Small intestine (tissue), 7 donors: ENCODE measurements at regions not wholly inside any gene's neighbourhood (a gene's known extent, or its start where the extent isn't known, plus 50 kb on each side); places are given as distances from the start of the nearest gene placed in this dataset.

ENCODE experiments used
- DNase-seq, 2 donors: peaks; one replicate each; pipeline versions ENCODE4 v3.0.0 to v3.0.0-alpha.2; 2013
- FAIRE-seq: peaks from 2 replicates; lab custom pipeline; 2012; peaks lifted over from hg19 to GRCh38; lab: Jason Lieb, UNC
- H3K27ac ChIP-seq, 3 donors: one replicate each; pipeline ENCODE4 v1.5.1; 2013; ENCODE audit warnings: low read length in 2 of 3, mild to moderate bottlenecking in 2 of 3, control low read depth in 1 of 3, inconsistent platforms in 1 of 3, low read depth in 1 of 3, moderate library complexity in 1 of 3
- H3K27me3 ChIP-seq, 3 donors: one replicate each; pipeline ENCODE4 v1.6.1; 2013; ENCODE audit warnings: low read length in 3 of 3, inconsistent platforms in 1 of 3; ENCODE audit not compliant: control insufficient read depth in 3 of 3, insufficient read depth in 3 of 3
- H3K36me3 ChIP-seq, 3 donors: one replicate each; pipeline ENCODE4 v1.6.1; 2013; ENCODE audit warnings: low read length in 3 of 3, inconsistent platforms in 1 of 3, low read depth in 1 of 3, mild to moderate bottlenecking in 1 of 3, moderate library complexity in 1 of 3; ENCODE audit not compliant: control insufficient read depth in 3 of 3, insufficient read depth in 2 of 3
- H3K4me1 ChIP-seq, 3 donors: one replicate each; pipeline ENCODE4 v1.6.1; 2013; ENCODE audit warnings: low read length in 2 of 3, inconsistent platforms in 1 of 3, low read depth in 1 of 3, mild to moderate bottlenecking in 1 of 3, moderate library complexity in 1 of 3; ENCODE audit not compliant: control insufficient read depth in 3 of 3, insufficient read depth in 2 of 3
- H3K4me3 ChIP-seq, 3 donors: one replicate each; pipeline ENCODE4 v1.5.1; 2013; ENCODE audit warnings: low read length in 3 of 3, control low read depth in 1 of 3, inconsistent platforms in 1 of 3, low read depth in 1 of 3, mild to moderate bottlenecking in 1 of 3, moderate library complexity in 1 of 3
- H3K9me3 ChIP-seq, 2 donors: one replicate each; pipeline ENCODE4 v1.6.1; 2013; ENCODE audit warnings: low read depth in 1 of 2, low read length in 1 of 2; ENCODE audit not compliant: control insufficient read depth in 2 of 2, insufficient read depth in 1 of 2
- WGBS, 3 donors: extraction: QIAGEN DNeasy Blood & Tissue Kit; methylation state at CpG; one replicate each; pipeline ENCODE4 v1.1.7; 2013; 5-methylcytosine and 5-hydroxymethylcytosine counted together
- donor health status: healthy with polysubstance abuse.
- donor health status: control.
- donor health status: control.
- donor health status: Bipolar disorder and iron deficiency.
- donor health status: healthy.

- no peak overlapping the region for H3K4me3 ChIP-seq
- no peaks in the 10 kb centered on the region for H3K36me3 ChIP-seq
- FAIRE-seq (no peak), DNase-seq (no peak)
- no peak overlapping the region for H3K27ac ChIP-seq
- 93% methylated on average over 4 of the region's 4 CpGs for WGBS, 3 donors
- peaks cover 0 to 19% (median 3%) of the 10 kb centered on the region in 3 donors for H3K4me1 ChIP-seq
- H3K27me3 ChIP-seq, result no peaks in the 10 kb centered on the region
- peaks cover 0 to 12% of the 10 kb centered on the region in 2 donors for H3K9me3 ChIP-seq
Measured at GRCh38 chr6:168255283-168255881, 64.2 kb downstream of the DACT2 start.

- Histone ChIP-seq H3K36me3 (no peaks in the 10 kb centered on the region), H3K4me3 (no peak overlapping the region), H3K27ac (no peak overlapping the region), H3K4me1 (peaks cover 0 to 30% (median 2%) of the 10 kb centered on the region in 3 donors), H3K9me3 (peaks cover 0 to 12% of the 10 kb centered on the region in 2 donors), H3K27me3 (no peaks in the 10 kb centered on the region)
- 77 to 95% (median 91%) methylated on average over 4 of the region's 4 CpGs for WGBS, 3 donors
- FAIRE-seq (no peak), DNase-seq (no peak)
Measured at GRCh38 chr6:168252267-168252666, 67.3 kb downstream of the DACT2 start.

GRCh38 chr6:168250250-168250649, 69.3 kb downstream of the DACT2 start:
- Histone ChIP-seq H3K27me3 (no peaks in the 10 kb centered on the region), H3K9me3 (peaks cover 0 to 3% of the 10 kb centered on the region in 2 donors), H3K4me3 (no peak overlapping the region), H3K4me1 (peaks cover 0 to 39% (median 2%) of the 10 kb centered on the region in 3 donors), H3K27ac (no peak overlapping the region), H3K36me3 (no peaks in the 10 kb centered on the region)
- WGBS, 3 donors, result 85 to 89% (median 85%) methylated on average over 11 of the region's 11 CpGs
- DNase-seq (no peak), FAIRE-seq (no peak)

GRCh38 chr6:168249746-168250145, 69.8 kb downstream of the DACT2 start:
- H3K4me1 ChIP-seq, result peaks cover 0 to 39% (median 2%) of the 10 kb centered on the region in 3 donors
- DNase-seq (no peak), FAIRE-seq (no peak)
- 77 to 91% (median 89%) methylated on average over 13 of the region's 13 CpGs for WGBS, 3 donors
- H3K9me3 ChIP-seq, result no peaks in the 10 kb centered on the region
- H3K27ac ChIP-seq, result no peak overlapping the region
- H3K27me3 ChIP-seq, result no peaks in the 10 kb centered on the region
- H3K4me3 ChIP-seq, result no peak overlapping the region
- no peaks in the 10 kb centered on the region for H3K36me3 ChIP-seq

- FAIRE-seq, result no peak
- WGBS, 3 donors, result 62 to 65% (median 64%) methylated on average over 9 of the region's 9 CpGs
- H3K9me3 ChIP-seq, result no peaks in the 10 kb centered on the region
- H3K36me3 ChIP-seq, result no peaks in the 10 kb centered on the region
- no peak overlapping the region for H3K4me3 ChIP-seq
- H3K27ac ChIP-seq, result peak overlapping the region in 1 of 3 donors; percentile 13
- H3K4me1 ChIP-seq, result peaks cover 0 to 29% (median 0%) of the 10 kb centered on the region in 3 donors
- H3K27me3 ChIP-seq, result no peaks in the 10 kb centered on the region
- no peak for DNase-seq
Measured at GRCh38 chr6:168248148-168248620, 71.4 kb downstream of the DACT2 start.

- peak; percentile 75 to 78 for DNase-seq
- Histone ChIP-seq H3K27me3 (no peaks in the 10 kb centered on the region), H3K36me3 (no peaks in the 10 kb centered on the region), H3K4me3 (no peak overlapping the region), H3K9me3 (no peaks in the 10 kb centered on the region), H3K4me1 (peaks cover 0 to 25% (median 0%) of the 10 kb centered on the region in 3 donors), H3K27ac (peak overlapping the region in 2 of 3 donors; percentile 12 to 13)
- no peak for FAIRE-seq
- 9 to 34% (median 25%) methylated on average over 15 to 16 of the region's 16 CpGs for WGBS, 3 donors
Measured at GRCh38 chr6:168247443-168248147, 72.0 kb downstream of the DACT2 start.

- no peak for FAIRE-seq
- DNase-seq, result no peak
- Histone ChIP-seq H3K4me3 (no peak overlapping the region), H3K27ac (no peak overlapping the region), H3K36me3 (no peaks in the 10 kb centered on the region), H3K4me1 (peaks cover 0 to 29% (median 0%) of the 10 kb centered on the region in 3 donors), H3K27me3 (no peaks in the 10 kb centered on the region), H3K9me3 (no peaks in the 10 kb centered on the region)
- 91 to 94% (median 94%) methylated on average over 17 of the region's 17 CpGs for WGBS, 3 donors
Measured at GRCh38 chr6:168244961-168245551, 74.5 kb downstream of the DACT2 start.

GRCh38 chr6:168243812-168244376, 75.7 kb downstream of the DACT2 start:
- Histone ChIP-seq H3K36me3 (no peaks in the 10 kb centered on the region), H3K27ac (no peak overlapping the region), H3K4me1 (peaks cover 0 to 32% (median 0%) of the 10 kb centered on the region in 3 donors), H3K4me3 (no peak overlapping the region), H3K27me3 (no peaks in the 10 kb centered on the region), H3K9me3 (no peaks in the 10 kb centered on the region)
- 69 to 94% (median 75%) methylated on average over 6 of the region's 6 CpGs for WGBS, 3 donors
- DNase-seq (no peak), FAIRE-seq (no peak)
